ENCODE measurements at regions not wholly inside any gene's neighbourhood (a gene's known extent, or its start where the extent isn't known, plus 50 kb on each side); places are given as distances from the start of the nearest gene placed in this dataset.

- TF ChIP-seq THAP8 (CRISPR knock-in tag; IDR thresholded peaks at IDR 0.05; ENCODE audit: borderline replicate concordance) = no peak
- TF ChIP-seq, protein P1, sequence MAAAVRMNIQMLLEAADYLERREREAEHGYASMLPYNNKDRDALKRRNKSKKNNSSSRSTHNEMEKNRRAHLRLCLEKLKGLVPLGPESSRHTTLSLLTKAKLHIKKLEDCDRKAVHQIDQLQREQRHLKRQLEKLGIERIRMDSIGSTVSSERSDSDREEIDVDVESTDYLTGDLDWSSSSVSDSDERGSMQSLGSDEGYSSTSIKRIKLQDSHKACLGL (CRISPR knock-in tag; IDR thresholded peaks at IDR 0.05) = no peak
Measured at GRCh38 chr9:80158554-80159170, 586.9 kb downstream of the TLE4 start (continued).

- no peaks in the 10 kb centered on the region for H3K79me2 ChIP-seq (ENCODE audit: insufficient read depth, low read length)
- no peak overlapping the region for H3K9ac ChIP-seq (ENCODE audit: insufficient read depth, low read depth, low read length)
- H2AFZ ChIP-seq (ENCODE audit: low read length) = no peak overlapping the region
- H3K4me3 ChIP-seq (replicated peaks in 1 of 3; ENCODE audit: insufficient read depth in 1 of 3, low read depth in 2 of 3, low read length in 3 of 3) = no peak overlapping the region
- H4K20me1 ChIP-seq (ENCODE audit: insufficient read depth, low read length) = no peaks in the 10 kb centered on the region
- H3K4me2 ChIP-seq (ENCODE audit: low read depth, low read length) = no peak overlapping the region
- peaks cover 9% of the 10 kb centered on the region; the same call in 1 of the 2 replicates for H3K9me3 ChIP-seq (ENCODE audit: low read length)
- ChIA-PET CTCF (ENCODE audit: low intra/inter-chr PET ratio, low total read pairs) (no interaction called here), POLR2A (no interaction called here)
- intact Hi-C loops (cut with micrococcal nuclease; ENCODE audit: unreplicated experiment) = no loop called here
- no peaks in the 10 kb centered on the region for H3K27me3 ChIP-seq (ENCODE audit: control insufficient read depth in 1 of 2, insufficient read depth in 2 of 2, low read length in 2 of 2)
- no peak overlapping the region for H3K27ac ChIP-seq (ENCODE audit: extremely low read length, insufficient read depth, low read length)
- DNase-seq (ENCODE audit: low spot score) = no peak
- ATAC-seq = no peak
- H3K4me1 ChIP-seq (ENCODE audit: insufficient read depth, low read length) = no peaks in the 10 kb centered on the region
- in situ Hi-C loops (cut with HindIII; ENCODE audit: extremely low pct_ligation_motif_present, low pct_unique_long_range_greater_than_20kb) = no loop called here
- 7% methylated on average over 4 of the region's 4 CpGs for WGBS (ENCODE audit: low lambda C conversion rate)
- BruUV-seq (replicated peaks) = no TSS peak
- no peaks in the 10 kb centered on the region for H3K36me3 ChIP-seq (replicated peaks in 1 of 2; ENCODE audit: control insufficient read depth in 1 of 2, insufficient read depth in 2 of 2, low read length in 2 of 2)
- FAIRE-seq = no peak
- TF ChIP-seq ZNF326 (CRISPR knock-in tag; IDR thresholded peaks at IDR 0.05; ENCODE audit: borderline replicate concordance) (no peak), GLI4 (CRISPR knock-in tag; IDR thresholded peaks at IDR 0.05; ENCODE audit: borderline replicate concordance) (no peak), DNMT1 (CRISPR knock-in tag; IDR thresholded peaks at IDR 0.05) (no peak), FOXK1 (CRISPR knock-in tag; IDR thresholded peaks at IDR 0.05; ENCODE audit: borderline replicate concordance, low read depth) (no peak), FOXP4 (CRISPR knock-in tag; IDR thresholded peaks at IDR 0.05) (no peak), RAD51 (IDR thresholded peaks at IDR 0.05; ENCODE audit: borderline replicate concordance) (no peak), NFE2L1 (CRISPR knock-in tag; IDR thresholded peaks at IDR 0.05; ENCODE audit: borderline replicate concordance) (no peak), MTF1 (CRISPR knock-in tag; IDR thresholded peaks at IDR 0.05) (no peak), NFYC (CRISPR knock-in tag; IDR thresholded peaks at IDR 0.05) (no peak), ZNF33A (CRISPR knock-in tag; IDR thresholded peaks at IDR 0.05; ENCODE audit: borderline replicate concordance) (no peak), SALL1 (CRISPR knock-in tag; IDR thresholded peaks at IDR 0.05) (no peak), ZBTB3 (CRISPR knock-in tag; IDR thresholded peaks at IDR 0.05; ENCODE audit: borderline replicate concordance, low read depth) (no peak), TMF1 (CRISPR knock-in tag; IDR thresholded peaks at IDR 0.05; ENCODE audit: low read depth) (no peak), NCOA2 (CRISPR knock-in tag; IDR thresholded peaks at IDR 0.05) (no peak), ZNF619 (CRISPR knock-in tag; IDR thresholded peaks at IDR 0.05) (no peak), ZZZ3 (CRISPR knock-in tag; IDR thresholded peaks at IDR 0.05; ENCODE audit: borderline replicate concordance) (no peak)
- TF ChIP-seq, protein P2, sequence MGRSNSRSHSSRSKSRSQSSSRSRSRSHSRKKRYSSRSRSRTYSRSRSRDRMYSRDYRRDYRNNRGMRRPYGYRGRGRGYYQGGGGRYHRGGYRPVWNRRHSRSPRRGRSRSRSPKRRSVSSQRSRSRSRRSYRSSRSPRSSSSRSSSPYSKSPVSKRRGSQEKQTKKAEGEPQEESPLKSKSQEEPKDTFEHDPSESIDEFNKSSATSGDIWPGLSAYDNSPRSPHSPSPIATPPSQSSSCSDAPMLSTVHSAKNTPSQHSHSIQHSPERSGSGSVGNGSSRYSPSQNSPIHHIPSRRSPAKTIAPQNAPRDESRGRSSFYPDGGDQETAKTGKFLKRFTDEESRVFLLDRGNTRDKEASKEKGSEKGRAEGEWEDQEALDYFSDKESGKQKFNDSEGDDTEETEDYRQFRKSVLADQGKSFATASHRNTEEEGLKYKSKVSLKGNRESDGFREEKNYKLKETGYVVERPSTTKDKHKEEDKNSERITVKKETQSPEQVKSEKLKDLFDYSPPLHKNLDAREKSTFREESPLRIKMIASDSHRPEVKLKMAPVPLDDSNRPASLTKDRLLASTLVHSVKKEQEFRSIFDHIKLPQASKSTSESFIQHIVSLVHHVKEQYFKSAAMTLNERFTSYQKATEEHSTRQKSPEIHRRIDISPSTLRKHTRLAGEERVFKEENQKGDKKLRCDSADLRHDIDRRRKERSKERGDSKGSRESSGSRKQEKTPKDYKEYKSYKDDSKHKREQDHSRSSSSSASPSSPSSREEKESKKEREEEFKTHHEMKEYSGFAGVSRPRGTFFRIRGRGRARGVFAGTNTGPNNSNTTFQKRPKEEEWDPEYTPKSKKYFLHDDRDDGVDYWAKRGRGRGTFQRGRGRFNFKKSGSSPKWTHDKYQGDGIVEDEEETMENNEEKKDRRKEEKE (IDR thresholded peaks at IDR 0.05) = no peak
Measured at GRCh38 chr9:80158131-80158530, 586.4 kb downstream of the TLE4 start.
